Iris pigment epithelial cell (primary cell): ENCODE measurements at regions not wholly inside any gene's neighbourhood (a gene's known extent, or its start where the extent isn't known, plus 50 kb on each side); places are given as distances from the start of the nearest gene placed in this dataset.

ENCODE experiments used
- DNase-seq: peaks from one replicate; pipeline ENCODE4 v3.0.0-alpha.2; 2011; ENCODE audit warnings: low read depth

DNA sequence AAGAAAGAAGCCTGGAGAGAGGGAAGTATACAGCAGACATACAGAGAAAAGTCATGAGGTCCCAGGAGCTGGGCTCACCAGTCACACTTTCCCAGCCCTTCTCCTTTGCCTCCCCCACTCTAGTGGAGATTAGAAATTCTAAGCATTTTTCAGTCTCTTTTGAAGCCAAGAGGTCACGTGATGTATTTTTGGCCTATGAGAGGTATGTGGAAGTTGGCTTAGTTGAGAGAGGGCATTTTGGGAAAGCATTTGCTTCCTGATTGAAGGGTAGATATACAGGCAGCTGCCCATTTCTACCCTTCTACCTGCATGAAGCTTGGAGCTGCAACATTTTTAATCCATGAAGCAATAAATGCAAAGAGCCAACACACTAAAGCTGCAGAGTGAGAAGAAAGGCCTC, 106.0 kb upstream of the TNFAIP3 start:
- no peak for DNase-seq

DNA sequence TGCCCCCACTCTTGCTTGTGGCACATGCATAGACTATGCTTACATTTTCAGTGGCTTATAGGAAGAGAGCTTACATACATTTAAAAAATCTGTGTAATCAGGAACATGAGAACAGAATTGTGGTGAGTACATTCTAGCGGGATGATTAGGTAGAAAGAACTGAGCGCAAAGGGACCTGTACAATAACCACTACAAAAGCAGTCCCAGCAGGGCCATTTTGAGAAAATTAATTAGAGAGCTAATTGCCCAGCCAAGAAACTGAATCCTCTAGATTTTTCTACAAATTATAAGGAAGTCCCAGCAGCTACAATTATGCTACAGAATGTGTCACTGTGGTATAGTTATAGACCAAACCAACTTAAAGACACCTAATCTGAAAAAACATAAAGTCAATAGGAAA, 105.6 kb upstream of the TNFAIP3 start:
- DNase-seq: no peak

DNA sequence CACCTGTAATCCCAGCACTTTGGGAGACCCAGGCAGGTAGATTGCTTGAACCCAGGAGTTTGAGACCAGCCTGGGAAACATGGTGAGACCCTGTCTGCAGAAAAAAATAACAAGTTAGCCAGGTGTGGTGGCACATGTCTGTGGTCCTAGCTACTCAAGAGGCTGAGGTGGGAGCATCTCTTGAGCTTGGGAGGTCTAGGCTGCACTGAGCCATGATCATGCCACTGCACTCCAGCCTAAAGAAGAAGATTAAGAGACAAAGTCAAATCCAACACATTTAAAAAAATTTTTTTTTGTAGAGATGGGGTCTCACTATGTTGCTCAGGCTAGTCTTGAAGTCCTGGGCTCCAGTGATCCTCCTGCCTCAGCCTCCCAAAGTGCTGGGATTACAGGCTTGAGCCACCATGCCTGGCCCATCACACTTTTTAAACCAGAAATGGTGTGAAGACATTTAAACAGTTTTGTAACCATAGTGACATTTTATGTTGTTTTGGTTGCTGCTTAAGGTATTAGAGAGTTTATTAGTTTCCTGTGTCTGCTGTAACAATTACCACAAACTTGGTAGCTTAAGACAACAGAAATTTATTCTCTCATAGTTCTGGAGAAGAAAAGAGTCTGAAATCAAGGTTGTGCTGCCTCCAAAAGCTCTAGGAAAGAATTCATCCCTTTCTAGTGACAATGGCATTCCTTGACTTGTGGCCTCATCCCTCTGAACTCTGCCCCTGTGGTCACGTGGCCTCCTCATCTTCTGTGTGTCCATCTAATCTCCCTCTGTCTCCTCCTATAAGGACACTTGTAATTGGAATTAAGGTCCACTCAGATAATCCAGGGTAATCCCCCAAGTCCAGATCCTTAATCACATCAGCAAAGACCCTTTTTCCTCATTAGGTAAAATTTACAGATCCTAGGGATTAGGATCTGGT, 104.6 kb upstream of the TNFAIP3 start:
- no peak for DNase-seq

DNA sequence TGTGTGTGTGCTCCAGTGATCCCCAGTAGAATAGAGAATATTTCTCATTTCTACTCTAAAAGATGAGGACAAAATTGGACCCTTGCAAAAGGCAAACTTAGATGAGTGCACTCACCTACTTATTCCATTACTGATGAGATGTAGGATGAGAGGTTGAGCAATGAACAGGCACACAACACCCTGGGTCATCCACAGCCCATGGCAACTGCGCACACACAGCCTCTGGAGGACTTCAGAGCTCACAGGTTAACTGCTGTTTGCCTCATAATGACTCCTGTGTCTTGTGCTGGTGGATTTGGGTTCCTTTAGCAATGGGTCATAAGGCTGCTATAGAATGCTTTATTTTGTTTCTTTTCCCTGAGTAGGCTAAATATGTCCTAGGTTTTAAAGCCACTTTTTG, 103.6 kb upstream of the TNFAIP3 start:
- DNase-seq: no peak

DNA sequence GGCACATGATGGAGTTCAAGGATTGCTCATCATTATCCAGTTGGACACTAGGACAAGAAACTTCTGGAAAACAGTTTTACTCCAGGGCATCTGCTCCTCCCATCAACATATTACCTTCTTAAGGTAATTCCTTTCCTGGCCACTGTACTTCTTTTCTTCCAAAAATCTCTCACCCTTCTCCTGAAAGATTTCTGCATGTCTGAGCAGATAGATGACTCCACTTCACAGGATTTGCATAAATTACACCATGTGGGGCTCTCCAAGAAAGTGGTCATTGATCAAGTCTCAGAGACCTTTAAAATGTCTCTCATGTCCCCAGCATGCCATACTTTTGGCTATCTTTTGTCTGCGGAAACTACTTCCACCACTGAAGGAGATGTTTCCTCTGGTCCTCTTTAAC, 103.2 kb upstream of the TNFAIP3 start:
- DNase-seq: no peak

DNA sequence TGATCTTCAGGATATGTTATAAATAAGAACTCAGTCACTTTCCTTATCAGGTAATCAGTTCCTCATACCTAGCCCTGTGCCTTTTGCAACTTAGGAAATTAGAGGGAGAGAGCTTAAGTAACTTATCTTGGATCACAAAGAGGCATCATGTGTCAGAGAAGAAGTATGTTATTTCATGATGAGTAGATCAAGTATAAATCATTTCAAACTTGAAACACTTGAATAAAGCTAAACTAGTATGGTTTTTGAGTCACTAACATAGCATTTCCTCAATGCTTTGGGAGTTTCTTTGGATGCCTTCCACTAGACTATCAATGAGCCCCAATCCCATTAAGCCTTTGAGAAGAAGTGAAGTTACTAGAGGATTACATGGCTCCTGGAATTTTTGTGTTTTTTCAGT, 102.6 kb upstream of the TNFAIP3 start:
- peak; percentile 86 for DNase-seq

DNA sequence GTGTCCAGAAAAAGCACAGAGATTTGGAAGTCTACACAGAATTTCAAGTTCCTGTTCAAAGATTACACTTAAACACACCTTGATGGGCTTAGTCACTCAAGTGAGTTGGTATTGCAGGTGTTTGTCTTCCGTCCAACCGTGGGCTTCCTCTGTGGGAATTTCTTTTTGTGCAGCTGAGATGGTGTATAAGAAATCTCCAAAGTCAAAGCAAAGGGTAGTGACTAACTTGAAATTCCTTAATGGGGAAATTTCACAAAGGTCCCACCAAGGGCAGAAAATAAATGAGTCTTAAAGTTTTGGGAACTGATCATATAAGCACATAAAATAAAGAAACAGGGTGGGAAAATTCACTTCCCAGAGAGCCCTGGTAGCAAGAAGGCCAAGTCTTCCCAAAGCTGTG, 102.0 kb upstream of the TNFAIP3 start:
- no peak for DNase-seq

DNA sequence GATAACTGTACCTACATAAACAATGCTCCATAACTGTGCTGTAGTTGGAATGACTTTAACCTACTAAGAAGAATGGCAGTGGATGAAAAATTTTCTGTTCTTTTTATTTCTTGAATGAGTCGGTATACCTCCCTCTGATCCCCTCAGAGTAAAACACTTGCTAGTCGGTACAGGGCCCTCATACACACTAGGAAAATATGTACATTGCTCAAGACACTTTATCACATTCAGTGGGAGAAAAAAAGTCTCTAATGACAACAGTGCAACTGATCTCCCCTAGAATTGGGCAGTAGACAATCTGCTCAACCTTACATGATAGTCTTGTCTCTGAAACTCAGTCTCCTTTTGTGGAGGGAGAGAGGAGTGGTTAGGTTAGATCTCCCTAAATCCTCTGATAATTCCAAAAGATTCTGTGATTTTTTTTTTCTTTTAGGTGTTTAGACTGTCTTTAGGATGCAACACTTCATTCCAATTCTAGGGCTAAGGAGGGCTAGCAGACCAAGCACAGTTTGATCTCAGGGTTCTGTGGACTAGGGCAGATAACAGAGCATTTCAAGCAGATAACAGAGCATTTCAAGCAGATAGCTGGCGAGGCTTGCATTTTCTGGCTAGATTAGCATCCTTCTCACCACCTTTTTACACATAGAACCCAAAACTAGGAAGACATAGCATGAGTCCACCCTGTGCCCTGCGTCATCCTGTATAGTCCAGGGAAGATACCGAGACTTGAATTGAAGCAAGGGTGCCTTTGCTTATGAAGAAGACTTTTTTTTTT, 100.3 kb upstream of the TNFAIP3 start:
- DNase-seq: peak; percentile 48

DNA sequence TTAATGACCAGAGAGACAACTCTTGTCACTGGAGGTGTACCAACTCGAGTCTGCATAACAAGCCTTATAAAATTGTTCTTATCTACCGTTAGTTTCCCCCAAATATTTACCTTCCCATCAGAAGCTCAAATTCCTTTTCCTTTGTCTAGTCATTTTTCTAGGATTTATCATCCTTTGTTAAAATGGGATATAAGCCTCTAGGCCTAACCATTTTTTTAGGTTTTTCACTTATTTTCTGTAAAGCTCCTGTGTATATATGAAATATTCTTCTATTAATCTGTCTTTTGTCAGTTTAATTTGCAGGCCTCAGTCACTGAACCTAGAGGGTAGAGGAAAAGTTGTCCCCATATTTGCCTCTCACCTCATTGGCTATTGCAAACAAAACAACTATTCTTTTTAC, 99.6 kb upstream of the TNFAIP3 start:
- no peak for DNase-seq

DNA sequence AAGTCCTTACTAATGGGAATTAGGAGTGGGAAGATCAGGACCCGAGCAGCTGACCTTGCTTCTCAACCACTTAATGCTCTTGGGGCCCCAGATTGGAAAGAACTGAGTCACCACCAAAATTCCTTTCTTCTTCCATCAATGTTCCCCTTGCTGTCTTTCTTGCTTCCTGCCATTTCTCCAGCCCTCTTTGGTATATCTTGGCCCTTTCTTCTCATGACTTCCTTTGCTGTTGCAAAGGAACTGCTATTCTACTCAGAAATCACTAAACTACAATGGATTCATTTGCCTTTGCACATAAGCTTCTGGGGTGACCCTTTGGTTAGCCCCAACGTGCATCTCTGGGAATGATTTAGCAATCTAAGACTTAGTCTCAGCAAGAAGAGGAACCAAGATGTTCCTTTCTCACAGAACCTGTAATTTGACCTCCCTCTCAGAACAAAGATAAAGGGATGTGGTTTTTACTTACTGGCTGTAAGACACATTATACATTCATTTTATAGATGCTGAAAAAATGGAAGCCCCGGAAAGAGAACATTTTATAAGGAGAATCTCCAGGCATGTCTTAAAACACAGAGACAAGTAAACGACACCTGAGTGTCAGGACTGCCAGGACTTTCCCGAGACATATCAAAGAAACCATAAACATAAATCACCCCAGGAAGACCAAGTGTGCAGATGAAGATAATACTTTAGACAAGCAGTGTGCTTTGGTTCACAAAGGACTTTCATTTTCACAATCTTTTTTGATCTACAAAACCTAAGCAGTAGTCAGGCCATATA, 99.0 kb upstream of the TNFAIP3 start:
- peak; percentile 96 for DNase-seq

DNA sequence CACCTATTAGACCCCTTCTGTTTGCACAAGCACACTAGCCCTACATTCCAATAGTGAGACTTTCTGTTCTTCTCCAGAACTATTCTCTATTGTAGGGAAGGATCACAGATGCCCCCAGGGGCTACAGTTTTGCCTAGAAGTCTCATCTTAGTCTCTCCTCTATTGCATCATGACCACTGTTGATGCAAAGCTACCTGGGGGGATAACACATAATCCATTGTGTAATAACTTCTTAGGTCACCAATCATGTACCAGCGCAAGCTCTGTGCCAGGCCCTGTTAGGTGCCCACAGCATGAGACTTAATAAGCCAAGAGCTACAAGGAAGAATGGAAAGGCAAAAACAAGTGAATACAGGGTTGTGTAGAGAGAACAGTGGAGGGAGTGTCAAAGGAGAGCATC, 98.1 kb upstream of the TNFAIP3 start:
- peak; percentile 23 for DNase-seq

DNA sequence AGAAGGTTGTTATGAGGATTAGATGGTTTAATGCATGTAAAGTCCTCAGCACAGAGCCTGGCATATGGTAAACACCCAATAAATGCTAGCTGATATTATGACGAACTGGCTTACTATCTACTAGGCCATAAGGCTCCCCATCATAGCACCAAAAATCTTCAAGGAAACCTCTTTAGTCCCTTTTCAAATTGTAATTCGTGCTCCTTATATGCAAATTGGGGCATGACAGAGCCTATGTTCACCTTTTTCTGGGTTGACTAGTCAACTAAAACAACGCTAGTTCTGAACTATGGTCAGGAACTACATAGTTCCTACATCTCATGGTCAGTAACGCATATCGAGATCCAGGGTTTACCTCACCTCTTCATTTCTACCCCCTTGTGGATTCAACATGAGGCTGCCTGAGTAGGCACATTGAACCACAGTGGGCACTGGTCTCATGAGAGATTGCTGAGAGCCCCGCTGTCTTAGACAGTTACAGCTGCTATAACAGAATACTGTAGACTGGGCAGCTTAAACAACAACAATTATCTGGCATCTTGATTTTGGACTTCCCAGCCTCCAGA, 97.2 kb upstream of the TNFAIP3 start:
- DNase-seq: no peak

DNA sequence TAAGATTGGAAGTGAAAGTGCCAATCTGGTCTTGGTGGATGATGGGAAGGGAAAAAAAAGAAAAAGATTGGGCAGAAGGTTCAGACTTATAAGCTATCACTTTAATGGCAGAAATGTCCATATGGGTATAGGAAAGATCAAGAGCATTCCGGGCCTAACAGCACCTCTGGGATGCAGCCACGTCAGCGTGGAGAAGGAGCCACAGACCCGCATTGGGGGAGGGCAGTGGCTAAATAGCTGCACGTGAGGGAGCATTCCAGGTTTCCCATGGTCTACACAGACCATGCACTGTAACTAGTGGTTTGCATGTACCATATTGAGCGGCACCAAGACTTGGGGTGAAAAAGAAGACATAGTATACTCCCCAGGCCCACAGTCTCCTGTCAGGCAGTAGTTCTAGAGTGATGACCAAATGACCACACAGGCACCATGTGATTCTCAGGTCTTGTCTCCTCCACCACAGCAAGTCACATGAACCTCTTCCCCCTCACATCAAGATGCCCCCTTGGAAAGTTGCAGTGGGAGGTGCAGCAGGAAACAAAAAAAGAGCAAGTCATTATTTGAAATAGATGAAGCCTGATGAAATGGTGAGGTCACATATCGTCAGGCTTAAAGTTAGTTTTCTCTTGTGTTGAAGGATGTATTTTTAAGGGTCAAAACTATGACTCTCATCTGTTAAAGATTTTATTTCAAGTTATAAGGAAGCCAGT, 94.4 kb upstream of the TNFAIP3 start:
- no peak for DNase-seq

DNA sequence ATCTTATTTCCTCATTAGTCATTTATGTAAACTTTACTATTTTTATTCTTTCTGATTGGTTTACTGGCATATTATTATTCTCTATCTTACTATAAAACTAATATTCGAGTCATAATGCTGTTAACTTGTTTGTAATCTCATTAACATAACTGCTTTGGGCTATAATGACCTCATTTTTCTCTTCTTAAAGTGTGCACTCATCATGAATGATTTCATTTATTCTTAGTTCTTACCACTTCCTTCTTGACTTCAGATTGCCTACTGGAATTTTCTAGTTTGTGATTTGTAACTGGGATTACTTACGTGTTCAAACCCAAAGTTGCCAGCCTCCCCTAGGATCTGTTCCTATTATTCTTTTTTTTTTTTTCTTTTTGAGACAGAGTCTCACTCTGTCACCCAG, 91.8 kb upstream of the TNFAIP3 start:
- no peak for DNase-seq

DNA sequence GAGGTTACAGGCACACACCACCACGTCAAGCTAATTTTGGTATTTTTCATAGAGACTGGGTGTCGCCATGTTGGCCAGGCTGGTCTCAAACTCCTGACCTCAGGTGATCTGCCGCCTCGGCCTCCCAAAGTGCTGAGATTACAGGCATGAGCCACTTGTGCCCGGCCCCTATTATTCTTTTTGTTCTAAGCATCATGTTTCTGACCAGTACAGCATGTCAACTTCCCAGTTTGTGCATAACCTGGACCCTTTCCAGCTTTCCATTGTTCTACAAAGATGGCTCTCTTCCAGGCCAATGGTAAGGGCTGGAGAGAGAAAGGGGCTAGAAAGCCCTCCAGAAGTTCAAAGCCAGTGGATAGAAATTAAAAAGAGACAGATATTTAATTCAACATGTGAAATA, 91.3 kb upstream of the TNFAIP3 start:
- DNase-seq: peak; percentile 58

DNA sequence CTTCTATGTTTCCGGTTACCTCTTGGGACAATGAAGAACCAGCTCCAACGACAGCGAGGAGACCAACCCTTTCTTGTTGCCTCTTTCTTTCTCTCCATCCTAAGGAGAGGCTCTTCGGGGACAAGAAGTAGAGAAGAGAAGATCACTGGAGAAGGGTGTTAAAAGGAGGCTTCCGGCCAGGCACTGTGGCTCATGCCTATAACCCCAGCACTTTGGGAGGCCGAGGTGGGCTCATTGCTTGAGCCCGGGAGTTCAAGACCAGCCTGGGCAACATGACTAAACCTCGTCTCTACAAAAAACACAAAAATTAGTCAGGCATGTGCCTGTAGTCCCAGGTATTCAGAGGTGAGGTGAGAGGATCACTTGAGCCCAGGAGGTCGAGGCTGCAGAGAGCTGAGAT, 90.8 kb upstream of the TNFAIP3 start:
- no peak for DNase-seq

DNA sequence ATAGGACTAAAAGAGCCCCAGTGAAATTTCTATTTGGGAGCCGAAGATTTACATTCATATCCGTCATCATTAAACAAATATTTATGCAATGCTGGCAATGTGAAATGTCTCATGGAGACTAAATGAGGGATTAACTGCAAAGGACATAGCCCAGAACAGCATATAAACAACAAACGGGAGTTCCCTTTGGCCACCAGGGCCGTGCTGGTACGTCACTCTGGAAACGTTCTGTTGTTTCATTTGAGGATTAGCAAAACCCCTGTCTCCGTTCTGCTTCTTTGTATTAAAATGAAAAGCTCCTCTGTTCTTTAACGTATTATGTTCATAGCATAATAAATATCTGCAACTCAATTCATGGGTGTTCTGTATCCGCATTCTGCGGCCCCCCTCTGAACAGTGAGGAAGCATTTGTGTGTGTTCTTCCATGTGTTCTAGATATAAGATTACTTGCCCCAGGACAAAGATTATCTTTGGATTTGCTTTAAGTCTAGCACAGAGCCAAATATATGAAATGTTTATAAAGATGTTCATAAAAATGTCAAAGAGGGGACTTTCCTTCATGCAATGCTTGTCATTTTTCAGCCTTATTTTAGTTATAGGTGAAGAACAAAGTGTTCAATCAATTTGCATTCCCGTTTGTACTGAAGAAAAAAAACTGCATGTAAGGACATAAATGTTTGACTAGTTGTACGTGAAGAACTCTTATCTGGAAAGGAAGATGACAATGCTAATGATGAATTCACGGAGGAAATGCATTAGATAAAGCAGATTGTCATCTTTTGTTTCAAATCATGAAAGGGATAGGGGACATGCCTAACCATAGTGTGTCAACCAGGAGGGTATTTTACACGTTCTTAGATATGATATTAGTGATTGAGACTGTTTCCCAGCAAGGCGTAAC, 90.0 kb upstream of the TNFAIP3 start:
- DNase-seq: peak; percentile 98

DNA sequence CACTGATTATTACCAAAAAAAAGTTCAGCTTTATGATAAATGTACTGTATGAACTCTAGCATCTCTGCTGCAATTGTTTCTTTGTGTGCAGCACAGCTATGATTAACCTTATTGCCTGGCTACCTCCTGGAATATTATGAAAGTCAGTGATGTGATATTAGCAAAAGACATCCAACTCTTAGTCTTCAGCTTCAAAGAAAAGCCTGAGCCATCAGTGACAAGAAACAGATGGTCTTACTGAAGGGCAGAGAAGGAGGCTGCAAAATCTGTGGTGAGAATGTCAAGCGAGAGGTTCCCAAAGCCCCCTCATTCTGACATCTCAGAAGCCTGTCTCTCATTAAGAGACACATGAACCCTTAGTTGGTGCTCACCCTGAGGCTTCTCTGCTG, 89.4 kb upstream of the TNFAIP3 start:
- DNase-seq: peak; percentile 52

DNA sequence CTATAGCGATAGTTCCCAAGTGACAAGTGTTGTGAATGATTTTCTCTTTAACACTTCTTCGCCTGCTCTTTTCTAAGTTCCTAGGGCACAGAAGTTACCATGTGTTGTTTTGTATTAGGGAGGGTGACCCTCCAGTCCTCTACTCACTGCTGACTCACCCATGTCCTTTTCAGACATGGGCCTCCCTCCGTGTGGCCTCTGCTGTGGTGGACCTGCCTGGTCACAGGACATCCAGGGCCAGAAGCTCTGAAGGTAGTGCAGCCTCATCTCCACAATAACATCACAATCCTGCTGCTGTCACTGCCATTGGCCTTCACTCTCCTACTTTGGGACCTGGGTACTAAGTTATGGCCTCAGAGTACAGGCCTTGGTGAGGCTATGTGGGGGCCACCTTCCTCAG, 87.1 kb upstream of the TNFAIP3 start:
- no peak for DNase-seq

DNA sequence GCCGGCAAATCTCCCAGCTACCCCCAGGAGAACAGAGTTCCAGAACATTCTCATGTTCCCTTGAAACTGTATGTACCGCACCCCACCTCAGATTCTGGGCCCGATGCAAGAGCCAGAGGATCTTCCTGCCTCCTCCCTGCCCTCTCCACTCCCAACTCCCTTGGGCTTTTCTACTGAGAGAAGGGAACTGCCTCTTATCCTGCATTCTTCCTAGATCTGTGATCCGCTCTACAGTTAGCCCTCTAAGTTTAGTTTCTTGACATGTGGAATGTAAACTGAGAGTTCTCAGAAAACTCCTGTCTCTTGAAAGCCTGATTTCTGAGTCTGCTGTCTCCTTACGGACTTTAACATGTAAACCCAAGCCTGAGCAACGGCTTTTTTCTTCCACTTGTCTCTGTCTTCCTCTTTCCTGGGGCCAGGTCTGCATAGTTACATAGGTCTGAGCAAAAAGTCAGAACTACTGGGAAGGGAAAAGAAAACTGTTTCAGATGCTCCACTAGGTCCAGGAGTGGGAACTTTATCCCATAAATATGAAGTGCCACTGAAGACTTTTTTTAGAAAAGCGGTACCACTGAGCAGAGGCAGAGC, 86.5 kb upstream of the TNFAIP3 start:
- no peak for DNase-seq
